HG02759 (cell line): ENCODE measurements at regions not wholly inside any gene's neighbourhood (a gene's known extent, or its start where the extent isn't known, plus 50 kb on each side); places are given as distances from the start of the nearest gene placed in this dataset.
"Not testable (repeated sequence)": the region's sequence is repeated elsewhere in the genome, so short reads cannot be mapped to it uniquely, and the experiment has no call there.

Experiments
- ATAC-seq: cut with Tn5 transposase; IDR thresholded peaks from one replicate; pipeline ENCODE4 v1.9.1; 2021; ENCODE audit warnings: mild to moderate bottlenecking, moderate library complexity; ENCODE audit not compliant: unreplicated experiment

DNA sequence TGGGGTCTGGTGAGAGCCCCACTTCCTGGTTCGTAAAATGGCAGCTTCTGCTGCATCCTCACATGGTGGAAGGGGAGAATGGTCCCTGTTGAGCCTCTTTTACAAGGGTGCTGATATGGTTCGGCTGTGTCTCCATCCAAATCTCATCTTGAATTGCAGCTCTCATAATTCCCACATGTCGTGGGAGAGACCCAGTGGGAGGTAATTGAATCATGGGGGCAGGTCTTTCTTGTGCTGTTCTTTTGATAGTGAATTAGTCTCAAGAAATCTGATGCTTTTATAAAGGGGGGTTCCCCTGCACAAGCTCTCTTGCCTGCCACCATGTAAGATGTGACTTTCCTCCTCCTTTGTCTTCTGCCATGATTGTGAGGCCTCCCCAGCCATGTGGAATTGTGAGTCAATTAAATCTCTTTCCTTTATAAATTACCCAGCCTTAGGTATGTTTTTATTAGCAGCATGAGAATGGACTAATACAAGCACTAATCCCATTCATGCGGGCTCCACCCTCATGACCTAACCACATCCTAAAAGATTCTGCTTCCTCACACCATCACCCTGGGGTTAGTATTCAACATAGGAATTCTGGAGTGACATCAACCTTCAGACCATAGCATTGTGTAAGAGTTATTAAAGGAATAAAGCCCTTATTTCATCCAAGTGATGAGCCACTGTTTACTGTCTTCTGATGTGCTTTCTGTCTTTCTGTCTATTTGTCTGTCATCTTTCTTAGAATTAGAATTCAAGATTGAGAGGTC lies 159.0 kb upstream of the IRS2 start:
- no peak for ATAC-seq

DNA sequence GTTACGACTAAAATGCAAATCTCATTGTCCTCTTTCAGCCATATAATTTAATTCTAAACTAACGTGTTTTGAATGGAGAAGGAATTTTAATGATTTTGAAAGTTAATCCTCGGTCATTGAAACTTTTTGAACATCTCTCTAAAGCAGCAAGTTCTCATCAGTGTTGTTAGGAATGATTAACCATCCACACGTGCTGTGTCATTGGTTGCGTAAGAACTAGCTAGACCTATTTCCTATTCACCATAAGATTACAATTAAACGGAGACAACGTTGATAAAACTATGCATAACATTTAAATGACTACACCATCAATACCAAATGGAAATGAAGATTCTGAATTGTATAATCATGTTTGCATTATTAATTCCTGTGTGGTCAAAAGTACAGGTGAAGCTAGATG lies 155.6 kb upstream of the IRS2 start:
- ATAC-seq: no peak

DNA sequence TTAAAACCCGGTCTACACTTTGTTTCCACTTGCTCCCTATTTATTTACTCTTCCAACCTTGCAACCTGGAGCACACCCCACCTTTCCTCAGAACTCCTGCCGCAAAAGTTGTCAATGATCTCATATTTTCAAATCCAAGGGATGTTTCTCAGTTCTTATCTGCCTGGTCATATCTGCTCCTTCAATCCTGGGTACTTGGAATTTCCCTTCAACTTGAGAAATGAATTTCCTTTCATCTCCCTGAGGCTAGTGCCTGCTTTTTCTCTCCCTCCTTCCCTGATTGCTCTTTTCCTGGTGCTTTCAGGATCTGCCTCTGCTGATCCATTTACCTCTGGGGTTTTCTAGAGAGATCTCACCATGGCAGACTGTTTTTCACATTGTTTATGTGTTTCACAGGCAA lies 154.8 kb upstream of the IRS2 start:
- no peak for ATAC-seq

DNA sequence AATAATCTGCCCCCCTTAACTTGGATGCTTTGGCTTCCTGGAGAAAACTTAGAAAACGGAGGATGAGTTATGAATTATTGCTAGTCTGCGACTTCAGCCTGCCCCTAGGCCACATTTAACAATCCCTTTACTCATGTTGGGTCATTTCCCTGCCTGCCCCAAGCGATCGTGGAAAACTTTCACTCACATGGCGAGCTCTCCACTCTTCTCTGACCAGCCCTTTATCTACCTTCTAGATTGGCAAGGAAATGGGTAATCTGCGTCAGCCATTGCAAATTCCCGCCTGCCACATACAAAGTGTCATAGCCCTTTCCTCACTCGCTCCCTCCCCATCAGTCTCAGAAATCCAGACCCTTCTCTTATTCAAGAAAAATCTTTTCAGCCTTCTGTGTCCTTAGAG lies 154.3 kb upstream of the IRS2 start:
- ATAC-seq: no peak

DNA sequence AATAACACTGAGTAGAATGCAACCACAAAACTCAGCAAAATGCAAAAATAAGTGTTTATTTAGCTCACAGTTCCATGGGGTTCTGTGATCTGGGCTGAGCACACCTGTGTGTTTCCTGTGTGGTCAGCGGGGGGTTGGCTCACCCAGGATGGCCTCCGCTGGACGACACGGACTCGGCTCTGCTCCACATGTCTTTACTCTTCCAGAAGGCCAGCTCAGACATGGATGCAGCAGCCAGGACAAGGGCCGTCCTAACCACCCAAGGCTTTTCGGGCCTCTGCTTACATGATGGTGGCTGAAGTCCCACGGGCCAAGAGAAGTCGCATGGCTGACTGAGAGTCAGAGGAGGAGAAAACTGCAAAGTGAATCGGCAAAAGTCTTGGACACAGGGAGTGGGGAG lies 153.5 kb upstream of the IRS2 start:
- no peak for ATAC-seq

DNA sequence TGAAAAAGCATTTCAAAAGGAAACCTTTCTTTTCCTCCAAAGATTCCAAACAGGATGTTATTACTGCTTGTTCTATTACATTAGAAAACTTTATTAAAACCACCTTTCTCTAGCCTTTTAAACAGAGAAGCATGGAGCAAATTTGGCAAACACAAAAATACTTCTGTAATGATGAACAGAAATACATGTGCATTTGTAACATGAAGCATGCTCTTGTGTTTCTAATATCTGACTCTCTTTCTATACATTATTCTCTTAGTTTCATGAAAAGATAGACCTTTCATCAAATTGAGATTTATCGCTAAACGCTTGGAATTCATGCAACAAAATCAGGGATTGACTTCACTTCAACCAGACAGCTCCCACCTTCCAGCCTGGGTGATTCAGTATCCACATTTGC lies 152.8 kb upstream of the IRS2 start:
- ATAC-seq: no peak

DNA sequence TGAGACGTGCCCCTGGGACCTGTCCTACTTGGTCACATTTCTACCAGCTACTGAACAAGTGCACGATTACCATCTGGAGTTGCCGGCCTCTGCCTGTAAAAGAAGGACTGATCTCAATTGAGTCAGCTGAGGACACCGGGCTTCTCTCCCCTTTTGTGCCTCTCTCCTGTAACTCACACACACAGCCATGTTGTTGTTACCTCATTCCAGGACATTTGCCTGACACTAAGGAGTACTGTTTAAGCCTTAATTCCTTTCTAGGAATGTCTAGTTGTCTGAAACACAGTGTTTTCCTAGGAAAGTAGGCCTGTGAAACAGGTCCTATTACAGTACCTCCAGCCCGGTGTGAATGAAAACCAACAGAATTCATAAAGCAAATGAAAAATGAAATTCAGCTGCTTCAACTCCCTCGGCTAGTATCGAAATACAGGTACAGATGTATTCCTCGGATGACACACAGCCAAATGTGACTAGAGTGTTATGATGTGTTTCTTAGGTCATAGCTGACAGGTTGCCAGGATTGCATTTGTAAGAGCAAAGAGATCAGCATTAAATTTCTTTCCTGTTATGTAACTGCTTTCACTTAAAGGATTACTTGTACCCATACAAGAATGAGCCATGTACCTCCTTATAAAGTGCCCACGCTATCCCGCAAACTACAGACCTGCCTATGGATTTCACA lies 152.0 kb upstream of the IRS2 start:
- no peak for ATAC-seq

DNA sequence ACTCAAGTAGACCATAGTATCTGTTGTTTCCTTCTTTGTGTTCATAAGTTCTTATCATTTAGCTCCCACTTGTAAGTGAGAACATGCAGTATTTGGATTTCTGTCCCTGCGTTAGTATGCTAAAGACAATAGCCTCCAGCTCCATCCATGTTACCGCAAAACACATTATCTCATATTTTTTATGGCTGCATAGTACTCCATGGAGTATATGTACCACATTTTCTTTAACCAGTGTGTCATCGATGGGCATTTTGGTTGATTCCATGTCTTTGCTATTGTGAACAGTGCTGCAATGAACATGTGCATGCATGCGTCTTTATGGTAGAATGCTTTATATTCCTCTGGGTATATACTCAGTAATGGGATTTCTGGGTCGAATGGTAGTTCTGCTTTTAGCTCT lies 148.1 kb upstream of the IRS2 start:
- ATAC-seq: not testable (repeated sequence)

DNA sequence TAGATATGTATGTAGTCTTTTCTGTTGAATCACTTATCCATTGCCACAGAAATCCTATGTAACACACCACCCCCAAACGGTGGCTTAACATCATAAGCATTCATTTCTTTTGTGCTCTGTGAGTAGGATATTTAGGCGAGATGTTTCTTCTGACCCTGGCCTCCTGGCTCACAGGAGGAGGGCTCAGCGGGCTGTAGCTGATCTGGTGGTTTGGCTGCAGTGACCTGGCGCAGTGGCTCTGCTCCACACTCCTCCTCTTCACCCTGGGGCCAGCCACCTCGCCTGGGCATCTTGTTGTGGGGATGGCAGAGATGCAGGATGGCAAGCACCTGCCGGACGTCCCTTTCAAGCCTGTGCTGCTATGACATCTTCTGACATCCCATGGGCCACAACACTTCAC lies 147.1 kb upstream of the IRS2 start:
- ATAC-seq: no peak

DNA sequence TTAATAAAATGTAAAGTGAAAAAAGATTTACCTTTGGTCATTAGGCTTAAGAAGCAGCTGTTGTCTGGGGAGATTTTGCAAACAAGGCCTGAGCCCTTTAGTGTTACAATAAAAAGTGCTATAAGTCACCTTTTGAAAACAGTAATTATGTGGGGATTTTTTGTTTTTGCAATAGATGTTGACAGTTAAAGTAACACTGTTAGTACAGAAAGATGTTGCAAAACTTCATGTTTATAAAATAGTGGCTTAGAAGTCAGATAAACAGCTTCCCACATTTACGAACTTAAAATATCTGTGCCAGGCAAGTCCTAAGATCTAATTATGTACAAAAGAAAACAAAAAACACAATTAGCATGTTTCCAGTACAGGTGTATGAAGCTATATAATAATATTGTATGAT lies 138.0 kb upstream of the IRS2 start:
- no peak for ATAC-seq

DNA sequence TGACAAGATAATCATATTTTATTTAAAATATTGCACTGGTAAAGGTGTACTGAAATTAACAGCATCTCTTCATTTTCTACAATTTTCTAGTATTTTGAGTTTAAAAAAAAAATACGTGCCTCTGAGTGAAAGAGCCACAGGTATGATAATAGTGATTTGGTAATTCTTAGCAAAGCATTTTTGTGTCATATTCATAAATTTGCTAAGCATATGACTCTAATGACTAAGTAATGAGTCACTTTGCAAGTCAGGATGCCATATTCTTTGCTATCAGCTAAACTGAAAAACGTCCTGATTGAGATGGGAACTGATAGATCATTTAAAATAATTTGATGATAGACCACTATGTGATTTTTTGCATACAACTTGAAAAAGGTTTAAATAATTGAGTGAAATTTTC lies 136.1 kb upstream of the IRS2 start:
- no peak for ATAC-seq

DNA sequence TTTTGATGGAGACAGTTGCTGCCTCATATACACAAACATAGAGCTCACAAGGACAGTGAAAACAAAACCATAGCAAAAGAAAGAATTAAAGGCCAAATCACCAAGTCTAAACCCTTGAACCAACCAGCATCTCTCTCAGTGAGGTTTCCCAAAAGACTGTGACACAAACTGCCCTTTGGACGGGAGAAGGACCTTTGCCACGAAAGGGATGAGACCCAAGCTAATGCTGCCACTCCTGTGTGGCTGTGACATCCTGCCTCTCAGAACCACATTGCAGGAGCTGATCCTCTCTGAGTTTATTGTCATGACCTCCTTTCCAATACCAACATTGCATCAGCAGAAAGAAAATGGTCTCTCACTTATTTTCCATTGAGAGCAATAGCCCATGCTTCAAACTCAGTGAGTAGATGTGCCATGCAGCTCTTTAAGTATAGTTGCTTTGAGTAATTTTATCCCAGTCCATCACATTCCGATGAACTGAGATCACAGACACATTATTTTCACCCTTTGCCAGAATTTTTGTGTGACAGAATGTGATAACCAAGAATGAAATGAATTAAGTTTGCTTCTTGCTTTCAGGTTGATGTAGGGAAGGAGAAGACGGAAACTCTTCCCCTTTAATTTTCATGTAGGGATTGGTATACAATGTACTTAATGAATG lies 133.5 kb upstream of the IRS2 start:
- ATAC-seq: no peak

DNA sequence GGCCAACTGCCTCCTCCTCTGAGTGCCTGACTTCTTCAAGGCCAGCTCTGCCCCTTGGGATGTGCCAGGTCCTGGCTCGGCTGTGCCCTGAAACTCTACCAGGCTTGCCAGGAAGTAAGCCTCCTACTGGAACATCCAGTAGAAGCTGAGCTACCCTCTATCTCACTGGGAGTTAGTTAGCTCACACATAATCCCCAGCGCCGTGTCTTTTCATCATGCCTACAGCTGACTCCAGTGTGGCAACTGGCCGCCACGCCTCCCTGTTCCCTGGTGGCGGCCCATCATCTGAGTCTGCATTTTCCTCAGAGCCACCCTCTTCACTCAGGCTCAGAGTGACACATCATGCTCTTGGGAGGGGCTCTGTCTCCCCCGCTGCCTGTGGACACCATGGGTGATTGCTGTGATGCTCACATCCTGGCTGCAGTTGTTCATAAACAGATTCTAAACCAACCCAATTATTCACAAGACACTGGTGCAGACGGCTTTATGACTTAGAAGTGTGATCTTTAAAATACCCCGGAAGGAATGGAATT lies 131.9 kb upstream of the IRS2 start:
- no peak for ATAC-seq

DNA sequence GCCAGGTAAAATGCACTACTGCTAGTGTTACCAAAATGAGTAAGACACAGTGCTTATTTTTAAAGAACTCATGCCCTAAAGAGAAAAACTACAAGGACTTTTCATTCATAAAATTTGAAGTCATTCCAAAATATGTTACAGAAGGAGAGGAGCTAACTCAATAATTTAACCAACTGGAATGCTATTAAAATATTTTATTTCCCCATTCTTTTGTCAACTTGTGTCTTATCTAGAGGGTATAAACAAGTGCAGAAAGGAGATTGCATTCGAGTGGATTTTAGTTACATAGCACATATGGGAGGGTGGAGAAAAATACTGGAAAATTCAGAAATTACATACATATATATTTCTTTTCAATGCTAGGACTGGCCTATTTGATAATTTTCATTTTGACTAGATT lies 131.0 kb upstream of the IRS2 start:
- ATAC-seq: no peak

DNA sequence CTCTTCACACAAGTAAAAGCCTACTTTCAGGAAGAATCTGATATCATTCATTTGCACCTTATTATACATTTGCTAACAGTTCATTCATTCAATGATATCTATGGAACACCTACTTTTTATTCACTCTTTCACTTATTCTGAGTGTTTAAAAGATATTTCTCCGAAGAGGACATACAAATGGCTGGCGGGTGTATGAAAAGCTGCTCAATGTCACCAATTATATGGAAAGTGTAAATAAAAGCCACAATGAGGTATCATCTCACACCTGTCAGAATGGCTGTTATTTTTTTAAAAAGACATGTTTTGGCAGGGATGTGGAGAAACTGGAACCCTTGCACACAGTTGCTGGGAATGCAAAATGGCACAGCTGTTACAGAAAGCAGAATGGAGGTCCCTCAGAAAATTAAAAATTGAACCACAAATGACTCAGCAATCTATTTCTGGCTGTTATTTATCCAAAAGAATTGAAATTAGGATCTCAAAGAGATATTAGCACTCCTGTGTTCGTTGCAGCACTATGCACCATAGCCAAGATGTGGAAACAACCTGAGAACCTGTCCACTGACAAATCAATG lies 127.6 kb upstream of the IRS2 start:
- no peak for ATAC-seq

DNA sequence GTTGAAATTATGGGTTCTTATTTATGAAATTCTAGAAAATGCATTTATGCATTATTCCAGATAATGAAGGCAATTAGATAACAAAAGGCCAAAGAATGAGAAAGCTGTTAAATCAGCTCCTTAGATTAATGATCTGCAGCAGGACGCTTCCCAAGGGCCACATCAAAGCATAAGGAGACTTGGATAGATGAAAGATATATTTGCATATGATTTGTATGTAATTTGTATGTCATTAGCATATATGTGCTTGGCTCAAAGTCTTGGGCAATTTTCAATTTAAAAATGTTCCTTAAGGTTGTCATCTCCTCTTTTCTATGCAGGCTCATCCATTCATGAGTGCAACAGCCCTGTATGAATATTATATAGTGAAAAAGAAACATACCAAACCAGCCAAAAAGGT lies 126.8 kb upstream of the IRS2 start:
- ATAC-seq: no peak

DNA sequence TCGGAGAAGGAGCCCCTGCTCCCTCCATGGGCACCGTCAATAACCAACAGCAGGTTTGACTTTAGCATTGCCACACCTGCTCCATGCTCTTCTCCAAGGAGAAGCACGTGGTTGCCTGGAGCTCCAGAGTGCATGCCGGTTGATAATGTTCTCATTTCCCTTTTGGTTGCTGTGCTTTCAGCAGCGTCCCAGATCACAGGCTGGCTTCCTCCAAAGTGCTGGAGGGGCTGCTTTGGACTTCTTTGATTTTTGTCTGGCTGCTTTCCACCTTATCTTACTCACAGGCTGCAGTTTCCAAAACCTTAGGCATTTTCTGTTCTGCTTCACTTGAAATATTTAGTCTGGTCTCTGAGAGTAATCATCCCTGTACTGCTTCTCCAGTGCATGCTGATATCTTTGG lies 123.8 kb upstream of the IRS2 start:
- ATAC-seq: no peak

DNA sequence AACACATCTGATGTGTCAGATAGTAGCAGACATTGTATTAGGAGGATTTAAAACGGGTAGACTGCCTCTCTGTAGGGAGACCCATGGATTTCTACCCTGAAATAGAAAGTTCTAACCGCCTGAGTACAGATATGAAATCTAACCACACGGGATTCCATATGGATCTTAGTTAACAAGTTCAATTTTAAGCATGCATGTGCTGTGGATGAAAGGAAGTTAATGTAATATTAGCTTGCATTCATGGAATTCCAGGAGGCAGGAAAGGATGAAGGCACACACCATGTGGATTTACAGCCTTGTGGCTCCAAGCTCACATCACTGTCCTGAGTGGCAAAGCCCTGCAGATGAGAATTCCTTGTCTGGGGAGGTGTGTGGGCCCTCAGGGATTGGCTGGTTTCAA lies 120.6 kb upstream of the IRS2 start:
- ATAC-seq: no peak

DNA sequence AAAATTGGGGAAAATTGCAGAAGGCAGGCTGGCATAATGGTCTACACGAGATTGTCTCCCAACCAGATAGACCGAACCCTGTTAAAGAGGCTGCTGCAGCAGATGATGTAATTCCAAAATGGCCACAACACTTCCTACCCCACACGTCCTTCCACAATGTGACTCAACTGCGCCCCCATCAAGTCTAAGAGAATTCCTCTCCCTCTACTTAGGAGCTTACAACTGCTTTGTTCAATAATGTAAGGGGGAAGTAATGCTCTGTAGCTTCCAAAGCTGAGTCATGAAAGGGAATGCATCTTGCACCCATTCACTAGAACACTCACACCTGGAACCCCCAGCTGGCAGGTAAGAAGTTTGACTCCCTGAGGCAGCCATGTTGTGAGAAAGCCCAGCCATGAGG lies 117.8 kb upstream of the IRS2 start:
- ATAC-seq: no peak

DNA sequence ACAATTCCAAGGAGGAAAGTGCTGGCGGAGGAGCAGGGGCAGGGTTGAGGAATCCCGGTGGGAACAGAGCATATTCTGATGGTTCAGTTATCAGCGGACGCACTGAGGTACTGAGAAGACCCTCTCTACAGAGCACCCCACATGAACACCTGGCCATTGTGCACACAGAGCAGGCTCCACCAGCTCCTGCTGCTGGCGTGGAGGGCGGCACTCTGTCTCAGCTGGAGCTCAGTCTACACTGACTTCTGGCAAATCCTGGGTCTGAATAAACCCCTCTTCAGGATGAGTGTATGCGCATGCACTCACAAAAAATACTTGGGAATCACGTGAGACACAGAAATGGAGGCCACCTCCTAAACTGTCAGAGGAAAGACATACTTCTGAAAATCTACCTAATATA lies 114.4 kb upstream of the IRS2 start:
- ATAC-seq: no peak

DNA sequence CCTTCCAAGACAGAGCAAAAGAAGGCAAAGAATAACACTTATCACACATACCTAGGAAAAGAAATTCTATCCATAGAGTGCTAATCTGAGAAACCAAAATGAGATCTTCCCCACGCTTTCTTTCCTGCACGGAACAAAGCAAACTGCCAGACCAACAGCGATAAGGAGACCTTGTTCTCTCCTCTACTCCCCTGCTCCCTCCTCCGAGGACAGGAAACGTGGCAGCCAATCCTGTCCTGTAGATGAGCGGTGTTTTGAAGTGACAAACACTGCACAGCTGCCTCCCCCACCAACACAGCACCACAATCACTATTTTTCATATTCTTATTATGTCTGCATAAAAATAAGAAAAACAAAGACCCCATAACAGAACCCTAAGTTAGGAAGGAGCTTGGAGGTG lies 113.9 kb upstream of the IRS2 start:
- no peak for ATAC-seq

DNA sequence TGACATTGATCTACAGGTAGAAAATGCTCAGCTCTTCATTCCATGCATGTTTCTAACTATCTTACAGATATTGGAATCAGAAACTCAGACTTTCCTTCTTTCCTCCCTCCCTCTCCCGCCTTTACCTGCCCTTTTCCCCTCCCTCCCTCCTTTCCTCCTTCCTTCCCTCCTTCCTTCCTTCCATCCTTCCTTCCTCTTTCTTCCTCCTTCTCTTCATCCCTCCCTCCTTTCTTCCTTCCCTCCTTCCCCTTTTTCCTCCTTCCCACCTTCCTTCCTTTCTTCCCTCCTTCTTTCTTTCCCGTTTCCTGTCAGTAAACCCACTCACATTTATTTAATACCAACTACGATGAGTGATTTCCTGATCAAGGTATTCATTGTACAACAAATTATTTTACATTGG lies 113.4 kb upstream of the IRS2 start:
- no peak for ATAC-seq
